IMR-90 (cell line): ENCODE measurements at regions not wholly inside any gene's neighbourhood (a gene's known extent, or its start where the extent isn't known, plus 50 kb on each side); places are given as distances from the start of the nearest gene placed in this dataset.

Experiments used
- ATAC-seq: fragments of 200-7000 bp; cut with Tn5 transposase; 2 replicates; pipeline ENCODE4 v1.9.1; 2020; ENCODE audit warnings: low read depth, mild to moderate bottlenecking, moderate library complexity
- BruUV-seq: library from RNA; stranded (reverse); fragments of 400-500 nt; replicated peaks from 2 replicates; lab custom pipeline; 2021; lab: Mats Ljungman, UMichigan
- CTCF ChIA-PET: fragments of 300-600 bp; formaldehyde crosslinking; extraction: SDS; loops from one replicate; lab custom pipeline; 2021; ENCODE audit warnings: antibody characterized with exemption; lab: Yijun Ruan, JAX
- POLR2A ChIA-PET: fragments of 300-600 bp; sonication (Branson Sonifier 250); formaldehyde crosslinking; loops from one replicate; lab custom pipeline; 2022; ENCODE audit warnings: antibody characterized with exemption; ENCODE audit not compliant: unreplicated experiment; lab: Charles Lee
- DNase-seq: peaks from one replicate; pipeline ENCODE4 v3.0.0; 2013
- H2AFZ ChIP-seq: replicated peaks from 2 replicates; pipeline ENCODE3; 2013; ENCODE audit warnings: low read length, mild to moderate bottlenecking; ENCODE audit not compliant: poor library complexity
- H2AK5ac ChIP-seq: 2 replicates; pipeline ENCODE4 v1.6.1; 2013; ENCODE audit warnings: low read depth, low read length, inconsistent platforms
- H2AK9ac ChIP-seq: replicated peaks from 2 replicates; pipeline ENCODE3; 2013; ENCODE audit warnings: mild to moderate bottlenecking, low read depth, low read length, moderate library complexity; ENCODE audit not compliant: poor library complexity
- H2BK120ac ChIP-seq: 2 replicates; pipeline ENCODE4 v1.6.1; 2013; ENCODE audit warnings: low read depth, low read length, inconsistent platforms
- H2BK15ac ChIP-seq: 3 replicates; pipeline ENCODE4 v1.6.1; 2013; ENCODE audit warnings: low read depth, low read length, inconsistent platforms
- H2BK20ac ChIP-seq: 2 replicates; pipeline ENCODE4 v1.6.1; 2013; ENCODE audit warnings: low read depth, mild to moderate bottlenecking, inconsistent platforms, low read length, moderate library complexity
- H2BK5ac ChIP-seq: 2 replicates; pipeline ENCODE4 v1.6.1; 2013; ENCODE audit warnings: mild to moderate bottlenecking, low read depth, low read length, inconsistent platforms; ENCODE audit not compliant: poor library complexity, severe bottlenecking
- H3K14ac ChIP-seq: replicated peaks from 2 replicates; pipeline ENCODE4 v1.6.1; 2013; ENCODE audit warnings: low read depth, low read length, inconsistent platforms
- H3K18ac ChIP-seq: 2 replicates; pipeline ENCODE4 v1.6.1; 2013; ENCODE audit warnings: low read depth, low read length, control low read depth
- H3K23ac ChIP-seq: 2 replicates; pipeline ENCODE4 v1.6.1; 2013; ENCODE audit warnings: low read depth, low read length, inconsistent platforms
- H3K27ac ChIP-seq: 2 replicates; pipeline ENCODE4 v1.5.1; 2013; ENCODE audit warnings: mild to moderate bottlenecking, control low read depth, low read length; ENCODE audit not compliant: insufficient read depth
- H3K27me3 ChIP-seq: 2 replicates; pipeline ENCODE4 v1.6.1; 2013; ENCODE audit warnings: low read length; ENCODE audit not compliant: control insufficient read depth, insufficient read depth
- H3K36me3 ChIP-seq: 2 replicates; pipeline ENCODE4 v1.6.1; 2013; ENCODE audit warnings: low read length, mixed read lengths; ENCODE audit not compliant: control insufficient read depth, insufficient read depth
- H3K4ac ChIP-seq: 2 replicates; pipeline ENCODE4 v1.6.1; 2013; ENCODE audit warnings: low read depth, low read length, inconsistent platforms
- H3K4me1 ChIP-seq: 2 replicates; pipeline ENCODE4 v1.6.1; 2013; ENCODE audit warnings: low read length, mixed read lengths; ENCODE audit not compliant: control insufficient read depth, insufficient read depth
- H3K4me2 ChIP-seq: 2 replicates; pipeline ENCODE4 v1.6.1; 2013; ENCODE audit warnings: low read depth, mild to moderate bottlenecking, control low read depth, low read length, moderate library complexity
- H3K4me3 ChIP-seq: 2 replicates; pipeline ENCODE4 v1.5.1; 2013; ENCODE audit warnings: low read depth, mild to moderate bottlenecking, control low read depth, low read length, moderate library complexity; ENCODE audit not compliant: insufficient read depth
- H3K56ac ChIP-seq: 2 replicates; pipeline ENCODE4 v1.6.1; 2013; ENCODE audit warnings: low read length, inconsistent platforms; ENCODE audit not compliant: insufficient read depth; ENCODE audit errors: extremely low read depth
- H3K79me1 ChIP-seq, 2 experiments: 2 replicates each; pipeline ENCODE4 v1.6.1; 2013; ENCODE audit warnings: low read length in 2 of 2, inconsistent platforms in 1 of 2, low read depth in 1 of 2
- H3K9ac ChIP-seq: 2 replicates; pipeline ENCODE4 v1.6.1; 2013; ENCODE audit warnings: low read depth, low read length, control low read depth
- H3K9me1 ChIP-seq: 2 replicates; pipeline ENCODE4 v1.6.1; 2013; ENCODE audit warnings: low read length, inconsistent platforms; ENCODE audit not compliant: insufficient read depth
- H3K9me3 ChIP-seq: 2 replicates; pipeline ENCODE4 v1.6.1; 2013; ENCODE audit warnings: low read length; ENCODE audit not compliant: control insufficient read depth, insufficient read depth
- H4K20me1 ChIP-seq: 2 replicates; pipeline ENCODE4 v1.6.1; 2013; ENCODE audit warnings: low read length, inconsistent platforms; ENCODE audit not compliant: insufficient read depth
- H4K5ac ChIP-seq: 2 replicates; pipeline ENCODE4 v1.6.1; 2013; ENCODE audit warnings: mild to moderate bottlenecking, low read depth, low read length, control low read depth
- H4K8ac ChIP-seq, 2 experiments: 2 replicates each; pipeline ENCODE4 v1.6.1; 2013; ENCODE audit warnings: low read depth in 2 of 2, low read length in 2 of 2, control low read depth in 1 of 2, inconsistent platforms in 1 of 2
- H4K91ac ChIP-seq: 2 replicates; pipeline ENCODE4 v1.6.1; 2013; ENCODE audit warnings: low read depth, low read length, inconsistent platforms; ENCODE audit not compliant: insufficient read depth
- CEBPB ChIP-seq: IDR thresholded peaks from 2 replicates; pipeline ENCODE4 v1.6.1; 2012; ENCODE audit warnings: low read depth, low read length, improper control_type of control experiment
- CHD1 ChIP-seq: IDR thresholded peaks from 2 replicates; pipeline ENCODE4 v1.6.1; 2012; ENCODE audit warnings: low read depth, low read length, improper control_type of control experiment
- FOS ChIP-seq: fragments of 150-350 bp; IDR thresholded peaks from 2 replicates; pipeline ENCODE4 v1.6.1; 2016; ENCODE audit warnings: low read depth, low read length
- MAFK ChIP-seq: IDR thresholded peaks from 2 replicates; pipeline ENCODE4 v1.6.1; 2012; ENCODE audit warnings: low read depth, low read length, improper control_type of control experiment
- MAZ ChIP-seq: IDR thresholded peaks from 2 replicates; pipeline ENCODE4 v1.6.1; 2012; ENCODE audit warnings: low read depth, mild to moderate bottlenecking, low read length, improper control_type of control experiment, moderate library complexity, borderline replicate concordance
- MXI1 ChIP-seq: IDR thresholded peaks from 2 replicates; pipeline ENCODE4 v1.6.1; 2012; ENCODE audit warnings: low read depth, mild to moderate bottlenecking, low read length, moderate library complexity, borderline replicate concordance
- NFE2L2 ChIP-seq: fragments of 150-350 bp; IDR thresholded peaks from 2 replicates; pipeline ENCODE4 v1.6.1; 2016; ENCODE audit warnings: low read depth, mild to moderate bottlenecking, low read length
- POLR2A ChIP-seq: IDR thresholded peaks from 2 replicates; pipeline ENCODE4 v1.6.1; 2012; ENCODE audit warnings: mild to moderate bottlenecking, low read depth, low read length
- RCOR1 ChIP-seq: IDR thresholded peaks from 2 replicates; pipeline ENCODE4 v1.6.1; 2012; ENCODE audit warnings: mild to moderate bottlenecking, low read length, improper control_type of control experiment; ENCODE audit not compliant: insufficient replicate concordance
- RFX5 ChIP-seq: IDR thresholded peaks from 2 replicates; pipeline ENCODE4 v1.8.0; 2012; ENCODE audit warnings: low read depth, mild to moderate bottlenecking, low read length, moderate library complexity
- SMC3 ChIP-seq: fragments of 150-350 bp; IDR thresholded peaks from 2 replicates; pipeline ENCODE4 v1.6.1; 2016; ENCODE audit warnings: low read depth, mild to moderate bottlenecking, antibody characterized with exemption, low read length, moderate library complexity
- WGBS, 2 experiments: methylation state at CpG; one replicate each; pipeline versions ENCODE4 v1.1.5 to v1.1.7; 2013; ENCODE audit warnings: missing lambda C conversion rate in 2 of 2; ENCODE audit not compliant: insufficient read length in 1 of 2; ENCODE audit errors: extremely low coverage in 2 of 2; 5-methylcytosine and 5-hydroxymethylcytosine counted together
- dilution Hi-C: fragments of 300-500 bp; cut with HindIII; formaldehyde crosslinking; loops from one replicate; pipeline ENCODE4 v1.14.3; 2018; ENCODE audit warnings: low sequenced_read_pairs; ENCODE audit not compliant: unreplicated experiment
- in situ Hi-C: fragments of 300-500 bp; cut with MboI; formaldehyde crosslinking; loops from 3 replicates; pipeline ENCODE4 v1.14.3; 2019; ENCODE audit warnings: low sequenced_read_pairs, inconsistent platforms, mixed read lengths
- intact Hi-C: fragments of 100-400 bp; cut with micrococcal nuclease; formaldehyde crosslinking; loops from 2 replicates; pipeline ENCODE4 v1.10.0; 2022
- TF ChIP-seq, protein P1 (sequence below): fragments of 150-350 bp; IDR thresholded peaks from 2 replicates; pipeline ENCODE4 v1.6.1; 2016; ENCODE audit warnings: low read depth, mild to moderate bottlenecking, low read length, moderate library complexity, borderline replicate concordance
- TF ChIP-seq, protein P2 (sequence below): conservative IDR thresholded peaks from 2 replicates; pipeline ENCODE4 v1.5.1; 2012; ENCODE audit warnings: mild to moderate bottlenecking, low read depth, low read length, improper control_type of control experiment

DNA sequence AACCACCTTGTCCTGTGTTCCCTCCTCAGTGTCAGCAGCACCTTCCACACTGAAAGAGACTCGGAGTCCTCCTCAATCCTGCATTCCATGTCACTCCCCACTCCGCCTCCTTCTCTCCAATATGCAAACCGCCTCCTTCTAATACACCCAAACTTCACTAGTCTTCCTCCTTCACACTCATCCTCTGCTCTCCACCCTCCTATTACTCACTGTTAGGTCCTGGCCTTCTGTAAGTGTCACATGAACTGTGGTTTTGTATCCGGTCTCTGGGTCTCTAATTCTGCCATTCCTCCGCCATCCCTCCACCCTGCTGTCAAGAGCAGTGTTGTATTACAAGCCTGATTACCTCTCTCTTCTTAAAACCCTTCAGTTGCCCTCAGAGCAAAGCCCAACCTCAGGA is 200.5 kb upstream of the CDYL start:
- peak overlapping the region; percentile 75 for H3K14ac ChIP-seq
- H3K9me1 ChIP-seq = peaks cover 26% of the 10 kb centered on the region
- H2AK5ac ChIP-seq = peak overlapping the region; percentile 93
- H3K27me3 ChIP-seq = no peaks in the 10 kb centered on the region
- CTCF ChIA-PET = no interaction called here
- POLR2A ChIA-PET = no interaction called here
- no peaks in the 10 kb centered on the region for H4K20me1 ChIP-seq
- H2BK5ac ChIP-seq = peak overlapping the region; percentile 52
- peak overlapping the region; percentile 67 for H2AFZ ChIP-seq
- no peak overlapping the region for H3K4me2 ChIP-seq
- in situ Hi-C loops = no loop called here
- no peaks in the 10 kb centered on the region for H3K9me3 ChIP-seq
- H3K18ac ChIP-seq = peak overlapping the region; percentile 10
- no peaks in the 10 kb centered on the region for H3K36me3 ChIP-seq
- H2BK15ac ChIP-seq = peak overlapping the region; percentile 86; the same call in 2 of the 3 replicates
- peak overlapping the region; percentile 90 for H2BK20ac ChIP-seq
- no peak for TF ChIP-seq RFX5
- no peak for TF ChIP-seq MAZ
- TF ChIP-seq NFE2L2 = no peak
- no peak for TF ChIP-seq FOS
- no peak for TF ChIP-seq CHD1
- TF ChIP-seq MXI1 = no peak
- TF ChIP-seq, protein P1, sequence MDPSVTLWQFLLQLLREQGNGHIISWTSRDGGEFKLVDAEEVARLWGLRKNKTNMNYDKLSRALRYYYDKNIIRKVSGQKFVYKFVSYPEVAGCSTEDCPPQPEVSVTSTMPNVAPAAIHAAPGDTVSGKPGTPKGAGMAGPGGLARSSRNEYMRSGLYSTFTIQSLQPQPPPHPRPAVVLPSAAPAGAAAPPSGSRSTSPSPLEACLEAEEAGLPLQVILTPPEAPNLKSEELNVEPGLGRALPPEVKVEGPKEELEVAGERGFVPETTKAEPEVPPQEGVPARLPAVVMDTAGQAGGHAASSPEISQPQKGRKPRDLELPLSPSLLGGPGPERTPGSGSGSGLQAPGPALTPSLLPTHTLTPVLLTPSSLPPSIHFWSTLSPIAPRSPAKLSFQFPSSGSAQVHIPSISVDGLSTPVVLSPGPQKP = no peak
- no peak for TF ChIP-seq POLR2A
- no peak for TF ChIP-seq MAFK
- TF ChIP-seq, protein P2, sequence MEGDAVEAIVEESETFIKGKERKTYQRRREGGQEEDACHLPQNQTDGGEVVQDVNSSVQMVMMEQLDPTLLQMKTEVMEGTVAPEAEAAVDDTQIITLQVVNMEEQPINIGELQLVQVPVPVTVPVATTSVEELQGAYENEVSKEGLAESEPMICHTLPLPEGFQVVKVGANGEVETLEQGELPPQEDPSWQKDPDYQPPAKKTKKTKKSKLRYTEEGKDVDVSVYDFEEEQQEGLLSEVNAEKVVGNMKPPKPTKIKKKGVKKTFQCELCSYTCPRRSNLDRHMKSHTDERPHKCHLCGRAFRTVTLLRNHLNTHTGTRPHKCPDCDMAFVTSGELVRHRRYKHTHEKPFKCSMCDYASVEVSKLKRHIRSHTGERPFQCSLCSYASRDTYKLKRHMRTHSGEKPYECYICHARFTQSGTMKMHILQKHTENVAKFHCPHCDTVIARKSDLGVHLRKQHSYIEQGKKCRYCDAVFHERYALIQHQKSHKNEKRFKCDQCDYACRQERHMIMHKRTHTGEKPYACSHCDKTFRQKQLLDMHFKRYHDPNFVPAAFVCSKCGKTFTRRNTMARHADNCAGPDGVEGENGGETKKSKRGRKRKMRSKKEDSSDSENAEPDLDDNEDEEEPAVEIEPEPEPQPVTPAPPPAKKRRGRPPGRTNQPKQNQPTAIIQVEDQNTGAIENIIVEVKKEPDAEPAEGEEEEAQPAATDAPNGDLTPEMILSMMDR = no peak
- TF ChIP-seq SMC3 = no peak
- TF ChIP-seq CEBPB = no peak
- no peak for TF ChIP-seq RCOR1
- H3K27ac ChIP-seq = no peak overlapping the region
- DNase-seq = peak; percentile 24
- no peak for ATAC-seq
- H4K91ac ChIP-seq = peak overlapping the region; percentile 69
- no peak overlapping the region for H3K9ac ChIP-seq
- dilution Hi-C loops = no loop called here
- intact Hi-C loops = no loop called here
- peaks cover 0 to 4% of the 10 kb centered on the region in 2 experiments; a peak in 1 of 4 replicates for H3K79me1 ChIP-seq
- peaks cover 11% of the 10 kb centered on the region for H3K4me1 ChIP-seq
- BruUV-seq = no TSS peak
- H3K4me3 ChIP-seq = no peak overlapping the region
- H2BK120ac ChIP-seq = peak overlapping the region; percentile 79
- peak overlapping the region in 1 of 2 experiments; percentile 75; a peak in 2 of 4 replicates for H4K8ac ChIP-seq
- 73% methylated on average over 3 of the region's 5 CpGs; no CpG with 5 or more reads in 1 of the 2 experiments for WGBS, 2 experiments
- H3K4ac ChIP-seq = peak overlapping the region; percentile 77
- H4K5ac ChIP-seq = peak overlapping the region; percentile 61
- H2AK9ac ChIP-seq = no peak overlapping the region
- H3K23ac ChIP-seq = peak overlapping the region; percentile 40; the same call in 1 of the 2 replicates
- peak overlapping the region; percentile 10; the same call in 1 of the 2 replicates for H3K56ac ChIP-seq
